ENCODE measurements at regions not wholly inside any gene's neighbourhood (a gene's known extent, or its start where the extent isn't known, plus 50 kb on each side); places are given as distances from the start of the nearest gene placed in this dataset.
"Not testable (repeated sequence)": the region's sequence is repeated elsewhere in the genome, so short reads cannot be mapped to it uniquely, and the experiment has no call there.

- DNase-seq (ENCODE audit: low read depth in 2 of 2): no peak
These were observed 51.2 kb upstream of the RDX start for GRCh38 chr11:110347660-110348059.

GRCh38 chr11:110349138-110349996, 53.0 kb upstream of the RDX start:
- DNase-seq (ENCODE audit: low read depth in 2 of 2): peak; percentile 69

- not testable (repeated sequence) for DNase-seq (ENCODE audit: low read depth in 2 of 2)
These were observed 53.6 kb upstream of the RDX start for GRCh38 chr11:110349997-110350383.

GRCh38 chr11:110355011-110355744, 58.8 kb upstream of the RDX start:
- DNase-seq (ENCODE audit: low read depth in 2 of 2): no peak

- no peak for DNase-seq (ENCODE audit: low read depth in 2 of 2)
These were observed 60.6 kb upstream of the RDX start for GRCh38 chr11:110356762-110357671.

GRCh38 chr11:110358336-110358735, 61.9 kb upstream of the RDX start:
- no peak for DNase-seq (ENCODE audit: low read depth in 2 of 2)

GRCh38 chr11:110360781-110361408, 64.5 kb upstream of the RDX start:
- DNase-seq (ENCODE audit: low read depth in 2 of 2): not testable (repeated sequence)

- DNase-seq (ENCODE audit: low read depth in 2 of 2): no peak
These were observed 66.6 kb upstream of the RDX start for GRCh38 chr11:110362971-110363509.

GRCh38 chr11:110366291-110366690, 63.5 kb upstream of the FDX1 start:
- no peak for DNase-seq (ENCODE audit: low read depth in 2 of 2)

GRCh38 chr11:110367571-110367970, 62.2 kb upstream of the FDX1 start:
- DNase-seq (ENCODE audit: low read depth in 2 of 2): no peak

GRCh38 chr11:110371084-110371483, 58.7 kb upstream of the FDX1 start:
- DNase-seq (ENCODE audit: low read depth in 2 of 2): no peak

GRCh38 chr11:110373051-110373702, 56.6 kb upstream of the FDX1 start:
- no peak for DNase-seq (ENCODE audit: low read depth in 2 of 2)

- DNase-seq (ENCODE audit: low read depth in 2 of 2): no peak
These were observed 54.8 kb upstream of the FDX1 start for GRCh38 chr11:110374921-110375320.

GRCh38 chr11:110375351-110375750, 54.4 kb upstream of the FDX1 start:
- DNase-seq (ENCODE audit: low read depth in 2 of 2): no peak

- DNase-seq (ENCODE audit: low read depth in 2 of 2): no peak
These were observed 53.7 kb upstream of the FDX1 start for GRCh38 chr11:110376021-110376420.

GRCh38 chr11:110376711-110377324, 52.9 kb upstream of the FDX1 start:
- DNase-seq (ENCODE audit: low read depth in 2 of 2): no peak

- DNase-seq (ENCODE audit: low read depth in 2 of 2): no peak
These were observed 52.3 kb upstream of the FDX1 start for GRCh38 chr11:110377434-110377833.

GRCh38 chr11:110379261-110379660, 50.5 kb upstream of the FDX1 start:
- DNase-seq (ENCODE audit: low read depth in 2 of 2): no peak

GRCh38 chr11:110379936-110380335, 49.8 kb upstream of the FDX1 start:
- no peak for DNase-seq (ENCODE audit: low read depth in 2 of 2)

Measured in stimulated activated CD8-positive, alpha-beta memory T cell treated with anti-CD3 and anti-CD28 coated beads, Interleukin-15, amount 100 ng/mL, for 48 hours (primary cell).